Vagina (tissue), 2 donors: ENCODE measurements at regions not wholly inside any gene's neighbourhood (a gene's known extent, or its start where the extent isn't known, plus 50 kb on each side); places are given as distances from the start of the nearest gene placed in this dataset. TPM values are rescaled to one million over a fixed set of nuclear protein-coding genes. Genes with fewer than 3 reads are reported as not detected.

Experiments used
- DNase-seq, 2 donors: peaks; one replicate each; pipeline ENCODE4 v3.0.0-alpha.2; 2017; ENCODE audit errors: extremely low spot score in 2 of 2
- H3K27ac ChIP-seq: fragments of 200-600 bp; sonication (generic); one replicate; pipeline ENCODE4 v1.5.1; 2019
- H3K27me3 ChIP-seq: fragments of 200-600 bp; sonication (generic); one replicate; pipeline ENCODE4 v1.5.1; 2019
- H3K36me3 ChIP-seq, 2 donors: fragments of 200-600 bp; sonication (generic); one replicate each; pipeline ENCODE4 v1.5.1; 2017 to 2019
- H3K4me1 ChIP-seq: fragments of 200-600 bp; sonication (generic); one replicate; pipeline ENCODE4 v1.5.1; 2019
- H3K4me3 ChIP-seq, 2 donors: fragments of 200-600 bp; sonication (generic); 1 replicate in 1 of 2; 2 replicates in 1 of 2; pipeline ENCODE4 v1.5.1; 2016 to 2019
- H3K9me3 ChIP-seq: fragments of 200-600 bp; sonication (generic); one replicate; pipeline ENCODE4 v1.5.1; 2019
- CTCF ChIP-seq, 3 experiments: fragments of 450-650 bp in 2 of 3; fragments of 200-600 bp in 1 of 3; sonication (generic) in 1 of 3; IDR thresholded peaks; one replicate each; pipeline ENCODE4 v1.5.1; 2017 to 2019; ENCODE audit warnings: antibody characterized with exemption in 3 of 3, mild to moderate bottlenecking in 2 of 3, moderate library complexity in 2 of 3
- POLR2A ChIP-seq, 2 donors: fragments of 450-650 bp; IDR thresholded peaks; one replicate each; pipeline ENCODE4 v1.6.1; 2017; ENCODE audit warnings: antibody characterized with exemption in 2 of 2, mild to moderate bottlenecking in 2 of 2, moderate library complexity in 2 of 2
- POLR2AphosphoS5 ChIP-seq, 2 donors: sonication (generic); formaldehyde crosslinking; IDR thresholded peaks; one replicate each; pipeline ENCODE4 v1.9.0; 2017; ENCODE audit warnings: antibody characterized with exemption in 2 of 2, mild to moderate bottlenecking in 2 of 2, low read depth in 1 of 2; ENCODE audit not compliant: insufficient read depth in 1 of 2
- intact Hi-C: fragments of 100-400 bp; cut with DNase I; formaldehyde crosslinking; loops from one replicate; pipeline ENCODE4 v1.15.1; 2023
- small RNA-seq: library from RNA; depleted of rRNA; stranded (forward); fragments of <200 nt; gene quantifications from one replicate; pipeline ENCODE3, GENCODE V24; 2016

- TF ChIP-seq POLR2AphosphoS5 (IDR thresholded peaks at IDR 0.05; ENCODE audit: insufficient read depth in 1 of 2, low read depth in 1 of 2) (peak in 1 of 2 donors; percentile 76), POLR2A (IDR thresholded peaks at IDR 0.05) (no peak), CTCF (IDR thresholded peaks at IDR 0.05) (no peak)
- no peaks in the 10 kb centered on the region for H3K9me3 ChIP-seq
- no peak overlapping the region for H3K4me3 ChIP-seq
- no peak for DNase-seq
- peaks cover 16% of the 10 kb centered on the region for H3K4me1 ChIP-seq
- no peaks in the 10 kb centered on the region for H3K27me3 ChIP-seq
- H3K36me3 ChIP-seq: no peaks in the 10 kb centered on the region
- peak overlapping the region; percentile 68 for H3K27ac ChIP-seq
- intact Hi-C loops: no loop called here
Measured at GRCh38 chr1:91622616-91623015, 122.0 kb downstream of the CDC7 start.

- no peak overlapping the region for H3K4me3 ChIP-seq
- TF ChIP-seq POLR2AphosphoS5 (IDR thresholded peaks at IDR 0.05; ENCODE audit: insufficient read depth in 1 of 2, low read depth in 1 of 2) (no peak), POLR2A (IDR thresholded peaks at IDR 0.05) (no peak), CTCF (IDR thresholded peaks at IDR 0.05) (no peak)
- no peak for DNase-seq
- H3K4me1 ChIP-seq: peaks cover 16% of the 10 kb centered on the region
- H3K27ac ChIP-seq: peak overlapping the region; percentile 68
- H3K36me3 ChIP-seq: no peaks in the 10 kb centered on the region
- H3K9me3 ChIP-seq: no peaks in the 10 kb centered on the region
- no peaks in the 10 kb centered on the region for H3K27me3 ChIP-seq
- intact Hi-C loops: no loop called here
Measured at GRCh38 chr1:91623020-91623419, 122.4 kb downstream of the CDC7 start.

- TF ChIP-seq POLR2A (IDR thresholded peaks at IDR 0.05) (no peak), POLR2AphosphoS5 (IDR thresholded peaks at IDR 0.05; ENCODE audit: insufficient read depth in 1 of 2, low read depth in 1 of 2) (no peak), CTCF (IDR thresholded peaks at IDR 0.05) (no peak)
- no peak for DNase-seq
- peaks cover 16% of the 10 kb centered on the region for H3K4me1 ChIP-seq
- no peaks in the 10 kb centered on the region for H3K9me3 ChIP-seq
- no peak overlapping the region for H3K27ac ChIP-seq
- H3K27me3 ChIP-seq: no peaks in the 10 kb centered on the region
- intact Hi-C loops: no loop called here
- no peak overlapping the region for H3K4me3 ChIP-seq
- H3K36me3 ChIP-seq: no peaks in the 10 kb centered on the region
Measured at GRCh38 chr1:91624331-91624730, 123.7 kb downstream of the CDC7 start.

Small RNAs in the stretch of these regions (small RNA-seq; reads per million reads assigned to genes)
- gene AL714022.1: not detected
